ENCODE measurements at regions not wholly inside any gene's neighbourhood (a gene's known extent, or its start where the extent isn't known, plus 50 kb on each side); places are given as distances from the start of the nearest gene placed in this dataset.

GRCh38 chr6:130620338-130620781 is 206.8 kb upstream of the SMLR1 start:
- intact Hi-C loops (cut with DNase I): no loop called here
- Histone ChIP-seq H3K4me3 (no peak overlapping the region), H3K27ac (no peak overlapping the region), H3K27me3 (replicated peaks; ENCODE audit: insufficient read depth) (no peaks in the 10 kb centered on the region), H3K4me1 (replicated peaks) (no peaks in the 10 kb centered on the region), H3K36me3 (no peaks in the 10 kb centered on the region), H3K9me3 (no peaks in the 10 kb centered on the region)
- WGBS: 9% methylated on average over 2 of the region's 2 CpGs
- TF ChIP-seq CTCF (IDR thresholded peaks at IDR 0.05) (no peak), POLR2A (IDR thresholded peaks at IDR 0.05) (no peak), POLR2AphosphoS5 (IDR thresholded peaks at IDR 0.05) (no peak)
- no peak for DNase-seq (ENCODE audit: low spot score)

- H3K36me3 ChIP-seq: no peaks in the 10 kb centered on the region
- H3K27me3 ChIP-seq (replicated peaks; ENCODE audit: insufficient read depth): no peaks in the 10 kb centered on the region
- H3K4me1 ChIP-seq (replicated peaks): no peaks in the 10 kb centered on the region
- no peak overlapping the region for H3K27ac ChIP-seq
- H3K9me3 ChIP-seq: no peaks in the 10 kb centered on the region
- H3K4me3 ChIP-seq: no peak overlapping the region
- TF ChIP-seq POLR2AphosphoS5 (IDR thresholded peaks at IDR 0.05) (no peak), CTCF (IDR thresholded peaks at IDR 0.05) (no peak)
- DNase-seq (ENCODE audit: low spot score): no peak
- intact Hi-C loops (cut with DNase I): no loop called here
Measured at GRCh38 chr6:130622142-130622541, 205.1 kb upstream of the SMLR1 start.

GRCh38 chr6:130624046-130624445 is 203.2 kb upstream of the SMLR1 start:
- Histone ChIP-seq H3K9me3 (no peaks in the 10 kb centered on the region), H3K36me3 (no peaks in the 10 kb centered on the region), H3K27me3 (replicated peaks; ENCODE audit: insufficient read depth) (no peaks in the 10 kb centered on the region), H3K4me3 (no peak overlapping the region), H3K27ac (no peak overlapping the region), H3K4me1 (replicated peaks) (no peaks in the 10 kb centered on the region)
- DNase-seq (ENCODE audit: low spot score): no peak
- intact Hi-C loops (cut with DNase I): no loop called here
- WGBS: 78% methylated on average over 2 of the region's 2 CpGs
- TF ChIP-seq CTCF (IDR thresholded peaks at IDR 0.05) (no peak), POLR2AphosphoS5 (IDR thresholded peaks at IDR 0.05) (no peak), POLR2A (IDR thresholded peaks at IDR 0.05) (no peak)

- H3K36me3 ChIP-seq: no peaks in the 10 kb centered on the region
- WGBS: 39% methylated on average over 3 of the region's 3 CpGs
- no peaks in the 10 kb centered on the region for H3K9me3 ChIP-seq
- intact Hi-C loops (cut with DNase I): no loop called here
- DNase-seq (ENCODE audit: low spot score): no peak
- H3K27me3 ChIP-seq (replicated peaks; ENCODE audit: insufficient read depth): no peaks in the 10 kb centered on the region
- no peak overlapping the region for H3K27ac ChIP-seq
- H3K4me1 ChIP-seq (replicated peaks): no peaks in the 10 kb centered on the region
- no peak for TF ChIP-seq POLR2AphosphoS5 (IDR thresholded peaks at IDR 0.05)
- TF ChIP-seq POLR2A (IDR thresholded peaks at IDR 0.05): no peak
- TF ChIP-seq CTCF (IDR thresholded peaks at IDR 0.05): no peak
- no peak overlapping the region for H3K4me3 ChIP-seq
Measured at GRCh38 chr6:130625825-130626527, 201.2 kb upstream of the SMLR1 start.

- Histone ChIP-seq H3K27ac (no peak overlapping the region), H3K4me3 (no peak overlapping the region), H3K9me3 (no peaks in the 10 kb centered on the region), H3K36me3 (no peaks in the 10 kb centered on the region), H3K4me1 (replicated peaks) (no peaks in the 10 kb centered on the region), H3K27me3 (replicated peaks; ENCODE audit: insufficient read depth) (no peaks in the 10 kb centered on the region)
- TF ChIP-seq POLR2A (IDR thresholded peaks at IDR 0.05): no peak
- TF ChIP-seq POLR2AphosphoS5 (IDR thresholded peaks at IDR 0.05): no peak
- TF ChIP-seq CTCF (IDR thresholded peaks at IDR 0.05): no peak
- intact Hi-C loops (cut with DNase I): no loop called here
- WGBS: over 99% methylated on average over 4 of the region's 4 CpGs
- DNase-seq (ENCODE audit: low spot score): no peak
Measured at GRCh38 chr6:130628862-130629261, 198.3 kb upstream of the SMLR1 start.

Data from prostate gland (tissue), 2 donors.